ENCODE measurements at regions not wholly inside any gene's neighbourhood (a gene's known extent, or its start where the extent isn't known, plus 50 kb on each side); places are given as distances from the start of the nearest gene placed in this dataset.

DNA sequence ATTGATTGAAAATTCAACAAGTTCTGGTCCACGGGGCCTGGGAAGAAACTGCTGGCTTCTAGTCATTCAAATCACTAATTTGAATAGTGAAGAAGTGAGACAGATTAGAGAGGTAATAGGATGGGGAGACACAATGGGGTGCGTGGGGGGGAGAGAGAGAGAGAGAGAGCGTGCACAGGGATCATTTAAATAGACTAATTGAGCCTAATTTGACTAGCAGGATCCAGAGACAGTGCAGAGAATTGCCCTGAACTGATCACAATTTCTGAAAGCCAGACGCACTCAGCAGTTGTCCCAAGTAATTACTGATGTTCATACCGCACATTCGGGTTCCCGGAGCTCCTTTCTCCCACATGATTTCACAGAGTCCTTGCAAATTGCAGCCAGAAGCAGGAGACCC lies 50.3 kb upstream of the C5orf58 start:
- peaks cover 3 to 6% of the 10 kb centered on the region in 2 experiments; a peak in 2 of 4 replicates for H3K4me1 Mint-ChIP-seq
- Histone ChIP-seq H2BK120ac (ENCODE audit: low read depth, low read length, poor library complexity, severe bottlenecking) (no peak overlapping the region), H3K27ac (ENCODE audit: insufficient read length, low read depth, low read length) (no peak overlapping the region), H4K5ac (ENCODE audit: insufficient read length, low read depth, low read length) (no peak overlapping the region), H4K20me1 (ENCODE audit: control insufficient read depth, insufficient read depth, insufficient read length) (no peaks in the 10 kb centered on the region), H3K56ac (ENCODE audit: insufficient read length, low read depth, low read length) (no peak overlapping the region), H2BK15ac (ENCODE audit: low read depth, low read length) (no peak overlapping the region), H2BK5ac (ENCODE audit: insufficient read length, low read length) (no peak overlapping the region), H3K79me1 (ENCODE audit: insufficient read depth, low read depth, low read length, poor library complexity, severe bottlenecking) (no peaks in the 10 kb centered on the region), H4K8ac (replicated peaks; ENCODE audit: insufficient read length, low read depth, low read length) (no peak overlapping the region), H2AFZ (ENCODE audit: low read length) (no peak overlapping the region), H2BK12ac (ENCODE audit: insufficient read length, low read depth, low read length) (no peak overlapping the region), H3T11ph (ENCODE audit: low read length) (no peak overlapping the region), H3K23ac (ENCODE audit: insufficient read length, low read depth, low read length) (no peak overlapping the region), H2AK5ac (ENCODE audit: insufficient read length, low read length) (no peak overlapping the region), H3K9ac (ENCODE audit: extremely low read depth, insufficient read length, low read length) (no peak overlapping the region), H3K18ac (ENCODE audit: insufficient read length, low read depth, low read length) (no peak overlapping the region), H4K91ac (ENCODE audit: insufficient read length, low read depth, low read length) (no peak overlapping the region), H3K4ac (ENCODE audit: low read depth, low read length) (no peak overlapping the region), H3K79me2 (ENCODE audit: insufficient read depth, low read length) (no peaks in the 10 kb centered on the region), H3K27me3 (ENCODE audit: insufficient read depth, low read length) (no peaks in the 10 kb centered on the region), H3K4me2 (ENCODE audit: insufficient read depth, insufficient read length, low read length) (no peak overlapping the region), H3K14ac (ENCODE audit: insufficient read depth, low read length) (no peak overlapping the region), H3K23me2 (ENCODE audit: insufficient read length, low read depth, low read length, poor library complexity, severe bottlenecking) (no peaks in the 10 kb centered on the region), H3K9me3 (ENCODE audit: control insufficient read depth, low read depth, low read length) (no peaks in the 10 kb centered on the region), H3K4me1 (ENCODE audit: insufficient read depth, low read length) (no peaks in the 10 kb centered on the region), H2BK20ac (ENCODE audit: low read depth, low read length, poor library complexity, severe bottlenecking) (no peak overlapping the region)
- no peak overlapping the region for H3K27ac Mint-ChIP-seq
- H3K27me3 Mint-ChIP-seq (ENCODE audit: low read depth) = peaks cover 4% of the 10 kb centered on the region
- DNase-seq = no peak
- TF ChIP-seq, protein P1, sequence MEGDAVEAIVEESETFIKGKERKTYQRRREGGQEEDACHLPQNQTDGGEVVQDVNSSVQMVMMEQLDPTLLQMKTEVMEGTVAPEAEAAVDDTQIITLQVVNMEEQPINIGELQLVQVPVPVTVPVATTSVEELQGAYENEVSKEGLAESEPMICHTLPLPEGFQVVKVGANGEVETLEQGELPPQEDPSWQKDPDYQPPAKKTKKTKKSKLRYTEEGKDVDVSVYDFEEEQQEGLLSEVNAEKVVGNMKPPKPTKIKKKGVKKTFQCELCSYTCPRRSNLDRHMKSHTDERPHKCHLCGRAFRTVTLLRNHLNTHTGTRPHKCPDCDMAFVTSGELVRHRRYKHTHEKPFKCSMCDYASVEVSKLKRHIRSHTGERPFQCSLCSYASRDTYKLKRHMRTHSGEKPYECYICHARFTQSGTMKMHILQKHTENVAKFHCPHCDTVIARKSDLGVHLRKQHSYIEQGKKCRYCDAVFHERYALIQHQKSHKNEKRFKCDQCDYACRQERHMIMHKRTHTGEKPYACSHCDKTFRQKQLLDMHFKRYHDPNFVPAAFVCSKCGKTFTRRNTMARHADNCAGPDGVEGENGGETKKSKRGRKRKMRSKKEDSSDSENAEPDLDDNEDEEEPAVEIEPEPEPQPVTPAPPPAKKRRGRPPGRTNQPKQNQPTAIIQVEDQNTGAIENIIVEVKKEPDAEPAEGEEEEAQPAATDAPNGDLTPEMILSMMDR (conservative IDR thresholded peaks at IDR 0.05) = no peak
- no CpG with 5 or more reads among the region's 7 CpGs for WGBS (ENCODE audit: extremely low coverage, insufficient read length, low lambda C conversion rate)
- no peaks in the 10 kb centered on the region for H3K36me3 Mint-ChIP-seq (ENCODE audit: insufficient read depth in 1 of 3, low read depth in 3 of 3)
- H3K4me3 Mint-ChIP-seq = no peak overlapping the region
- H3K9me3 Mint-ChIP-seq = no peaks in the 10 kb centered on the region

Measured in H9 (cell line).